HEK293 (cell line): ENCODE measurements at regions not wholly inside any gene's neighbourhood (a gene's known extent, or its start where the extent isn't known, plus 50 kb on each side); places are given as distances from the start of the nearest gene placed in this dataset.

Experiments used
- KLF10 ChIP-seq: fragments of 450-650 bp; IDR thresholded peaks from 2 replicates; pipeline ENCODE4 v1.5.1; 2018; ENCODE audit warnings: missing biosample characterization, mild to moderate bottlenecking, missing genetic modification characterization
- PRDM1 ChIP-seq: fragments of 450-650 bp; formaldehyde crosslinking; IDR thresholded peaks from 2 replicates; pipeline ENCODE4; 2016; ENCODE audit warnings: missing biosample characterization, missing genetic modification characterization
- YY1 ChIP-seq: fragments of 450-650 bp; formaldehyde crosslinking; IDR thresholded peaks from 2 replicates; pipeline ENCODE4 v1.5.1; 2018; ENCODE audit warnings: missing biosample characterization, missing genetic modification characterization
- ZFP41 ChIP-seq: fragments of 450-650 bp; formaldehyde crosslinking; IDR thresholded peaks from 2 replicates; pipeline ENCODE4 v1.5.1; 2016; ENCODE audit warnings: missing biosample characterization, missing genetic modification characterization, borderline replicate concordance
- ZNF121 ChIP-seq: fragments of 450-650 bp; formaldehyde crosslinking; IDR thresholded peaks from 2 replicates; pipeline ENCODE4 v1.5.1; 2016; ENCODE audit warnings: missing biosample characterization, missing genetic modification characterization
- ZNF132 ChIP-seq: fragments of 450-650 bp; formaldehyde crosslinking; IDR thresholded peaks from 2 replicates; pipeline ENCODE4 v1.5.1; 2017; ENCODE audit warnings: missing biosample characterization, missing genetic modification characterization, borderline replicate concordance
- ZNF555 ChIP-seq: fragments of 450-650 bp; formaldehyde crosslinking; conservative IDR thresholded peaks from 2 replicates; pipeline ENCODE4 v1.5.1; 2017; ENCODE audit warnings: missing biosample characterization, mild to moderate bottlenecking, missing genetic modification characterization, inconsistent platforms
- ZNF585B ChIP-seq: fragments of 450-650 bp; formaldehyde crosslinking; IDR thresholded peaks from 2 replicates; pipeline ENCODE4 v1.5.1; 2016; ENCODE audit warnings: missing biosample characterization, missing genetic modification characterization
- TF ChIP-seq, protein P1 (sequence below): fragments of 450-650 bp; formaldehyde crosslinking; IDR thresholded peaks from 2 replicates; pipeline ENCODE4 v1.5.1; 2016; ENCODE audit warnings: missing biosample characterization, missing genetic modification characterization

DNA sequence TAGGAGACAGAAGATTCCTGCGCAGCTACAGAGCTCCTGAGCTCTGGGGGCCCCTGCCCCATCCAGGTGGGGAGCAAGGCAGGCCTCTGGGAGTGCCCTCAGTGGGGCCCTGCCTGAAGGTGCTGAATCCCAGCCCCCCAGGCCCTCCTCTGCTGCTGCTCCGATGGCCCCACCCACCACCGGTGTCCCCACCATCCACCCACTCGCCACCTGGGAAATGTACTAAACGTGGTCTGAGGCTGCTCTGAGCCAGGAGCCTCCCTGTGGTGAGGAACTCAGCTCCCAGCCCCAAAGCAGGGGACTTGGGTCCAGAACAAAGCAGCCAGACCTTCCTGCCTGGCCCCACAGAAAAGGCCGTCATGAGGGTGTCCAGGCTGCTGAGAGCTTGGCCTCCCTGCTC lies 289.4 kb downstream of the CTTN start:
- TF ChIP-seq, protein P1, sequence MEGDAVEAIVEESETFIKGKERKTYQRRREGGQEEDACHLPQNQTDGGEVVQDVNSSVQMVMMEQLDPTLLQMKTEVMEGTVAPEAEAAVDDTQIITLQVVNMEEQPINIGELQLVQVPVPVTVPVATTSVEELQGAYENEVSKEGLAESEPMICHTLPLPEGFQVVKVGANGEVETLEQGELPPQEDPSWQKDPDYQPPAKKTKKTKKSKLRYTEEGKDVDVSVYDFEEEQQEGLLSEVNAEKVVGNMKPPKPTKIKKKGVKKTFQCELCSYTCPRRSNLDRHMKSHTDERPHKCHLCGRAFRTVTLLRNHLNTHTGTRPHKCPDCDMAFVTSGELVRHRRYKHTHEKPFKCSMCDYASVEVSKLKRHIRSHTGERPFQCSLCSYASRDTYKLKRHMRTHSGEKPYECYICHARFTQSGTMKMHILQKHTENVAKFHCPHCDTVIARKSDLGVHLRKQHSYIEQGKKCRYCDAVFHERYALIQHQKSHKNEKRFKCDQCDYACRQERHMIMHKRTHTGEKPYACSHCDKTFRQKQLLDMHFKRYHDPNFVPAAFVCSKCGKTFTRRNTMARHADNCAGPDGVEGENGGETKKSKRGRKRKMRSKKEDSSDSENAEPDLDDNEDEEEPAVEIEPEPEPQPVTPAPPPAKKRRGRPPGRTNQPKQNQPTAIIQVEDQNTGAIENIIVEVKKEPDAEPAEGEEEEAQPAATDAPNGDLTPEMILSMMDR (tag by site-specific recombination), result no peak
- TF ChIP-seq ZNF555 (no peak), ZNF132 (no peak), KLF10 (no peak), ZNF121 (tag by site-specific recombination) (no peak), PRDM1 (tag by site-specific recombination) (no peak), ZFP41 (tag by site-specific recombination) (no peak), ZNF585B (tag by site-specific recombination) (no peak), YY1 (tag by site-specific recombination) (no peak)
